Stimulated activated CD4-positive, alpha-beta T cell treated with anti-CD3 and anti-CD28 coated beads, Interleukin-4, amount 100 ng/mL, for 1 hour (primary cell): ENCODE measurements at regions not wholly inside any gene's neighbourhood (a gene's known extent, or its start where the extent isn't known, plus 50 kb on each side); places are given as distances from the start of the nearest gene placed in this dataset.

ENCODE experiments used
- DNase-seq: peaks from one replicate; pipeline ENCODE4 v3.0.0-alpha.2; 2020

GRCh38 chr4:89416960-89417359, 109.4 kb upstream of the GPRIN3 start:
- no peak for DNase-seq

DNA sequence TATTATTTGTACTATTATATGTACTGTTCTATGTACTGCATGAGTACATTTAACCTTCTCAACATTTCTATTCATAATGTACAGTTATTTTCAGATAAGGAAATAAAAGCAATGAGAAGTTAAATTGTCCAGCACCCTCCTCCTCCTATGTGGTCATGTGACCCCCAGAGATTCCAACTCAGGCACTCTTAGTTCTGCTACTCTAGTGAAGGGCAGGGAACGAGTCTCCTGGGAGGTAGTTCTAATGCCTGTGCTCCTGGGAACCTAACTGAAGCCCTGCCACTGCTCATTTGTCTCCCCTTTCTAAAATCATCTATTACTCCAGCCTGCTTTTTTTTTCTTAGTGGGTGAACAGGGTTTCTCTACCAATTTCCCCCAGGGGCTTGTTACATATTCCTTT, 105.9 kb upstream of the GPRIN3 start:
- no peak for DNase-seq

DNA sequence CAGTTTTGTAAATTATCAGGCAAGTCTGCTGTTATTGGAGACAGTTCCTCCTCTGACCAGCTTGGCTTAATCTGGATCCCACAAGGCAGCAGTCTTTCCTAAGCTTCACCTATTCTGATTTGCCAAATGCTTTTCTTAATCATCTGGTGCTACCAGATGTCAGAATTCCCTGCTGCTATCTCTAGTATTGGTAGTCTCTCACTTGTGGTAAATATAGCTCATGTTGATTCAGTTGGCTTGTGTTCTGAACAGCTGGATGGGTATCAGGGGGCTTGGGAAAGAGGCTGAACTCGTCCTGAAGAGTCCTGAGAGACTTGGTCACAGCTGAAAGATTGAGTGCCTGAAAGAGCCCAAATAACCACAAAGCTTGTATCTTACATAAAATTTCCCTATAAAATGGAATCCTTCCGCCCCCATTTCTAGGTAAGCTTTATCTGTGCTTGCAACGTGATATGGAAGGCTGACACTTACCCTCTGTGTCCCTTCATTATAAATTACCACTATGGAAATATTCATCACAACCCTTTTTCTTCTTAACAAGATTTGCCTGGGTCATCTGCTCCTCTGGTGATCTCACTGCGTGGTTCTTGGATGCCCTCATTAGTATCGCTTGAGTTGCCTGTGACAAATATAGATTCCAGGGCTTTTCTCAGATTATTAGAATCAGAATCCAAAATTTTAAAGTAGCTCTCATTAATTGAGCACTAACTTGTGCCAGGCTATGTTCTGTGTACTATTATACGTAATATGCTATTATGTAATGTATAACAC, 104.1 kb upstream of the GPRIN3 start:
- no peak for DNase-seq

- no peak for DNase-seq
These were observed 103.1 kb upstream of the GPRIN3 start for GRCh38 chr4:89410687-89411086.

GRCh38 chr4:89404530-89404929, 96.9 kb upstream of the GPRIN3 start:
- DNase-seq: no peak

DNA sequence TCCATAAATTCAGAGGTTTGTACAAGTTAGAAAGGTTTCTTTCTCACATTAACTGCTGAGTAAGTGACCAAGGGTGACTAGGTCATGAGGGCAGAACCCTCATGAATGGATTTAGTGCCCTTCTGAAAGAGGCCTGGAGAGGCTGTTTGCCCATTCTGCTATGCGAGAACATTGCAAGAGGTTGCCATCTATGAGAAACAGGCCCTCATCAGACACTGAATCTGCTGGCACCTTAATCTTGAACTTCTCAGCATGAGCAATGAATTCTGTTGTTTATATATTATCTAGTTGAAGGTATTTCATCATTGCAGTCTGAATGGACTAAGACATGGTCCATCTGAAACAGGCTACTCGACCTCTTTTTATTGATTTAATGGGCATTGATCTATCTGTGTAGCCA, 96.2 kb upstream of the GPRIN3 start:
- no peak for DNase-seq

- DNase-seq: no peak
These were observed 92.9 kb upstream of the GPRIN3 start for GRCh38 chr4:89400287-89401035.

DNA sequence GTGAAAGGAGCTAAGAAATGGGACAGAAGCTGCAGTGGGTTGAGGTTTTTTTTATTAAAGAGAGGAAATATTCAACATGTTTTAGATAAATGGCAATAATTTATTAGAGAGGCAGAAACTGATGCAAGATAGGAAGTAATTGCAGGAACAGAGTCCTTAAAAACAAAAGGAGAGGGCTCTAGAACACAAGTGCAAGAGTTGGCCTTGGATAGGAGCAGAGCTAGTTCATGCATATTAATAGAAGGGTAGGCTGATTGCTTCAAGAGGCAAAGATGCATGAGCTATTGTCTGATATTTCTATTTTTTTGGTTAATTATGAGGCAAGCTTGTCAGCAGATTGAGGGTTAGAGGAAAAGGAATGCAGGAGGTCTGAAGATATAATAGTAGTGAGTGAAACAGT, 91.0 kb upstream of the GPRIN3 start:
- no peak for DNase-seq

DNA sequence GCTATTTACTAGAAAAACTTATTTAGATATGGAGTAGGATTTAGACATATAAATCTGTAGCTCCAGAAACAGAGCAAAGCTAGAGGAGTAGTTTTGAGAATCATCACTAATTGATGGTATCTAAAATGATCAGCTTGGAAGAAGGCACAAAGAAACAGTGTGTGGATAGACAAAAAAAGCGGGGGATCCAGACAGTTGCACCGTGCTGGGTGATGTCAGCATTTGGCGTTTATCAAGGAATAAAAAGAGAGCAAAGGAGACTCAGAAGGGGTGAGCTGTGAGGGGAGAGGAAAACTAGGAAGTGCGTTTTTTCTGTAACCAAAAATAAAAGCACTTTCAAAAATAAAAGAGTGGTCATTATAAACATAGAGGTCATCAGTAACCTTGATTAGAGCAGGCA, 90.5 kb upstream of the GPRIN3 start:
- no peak for DNase-seq

DNA sequence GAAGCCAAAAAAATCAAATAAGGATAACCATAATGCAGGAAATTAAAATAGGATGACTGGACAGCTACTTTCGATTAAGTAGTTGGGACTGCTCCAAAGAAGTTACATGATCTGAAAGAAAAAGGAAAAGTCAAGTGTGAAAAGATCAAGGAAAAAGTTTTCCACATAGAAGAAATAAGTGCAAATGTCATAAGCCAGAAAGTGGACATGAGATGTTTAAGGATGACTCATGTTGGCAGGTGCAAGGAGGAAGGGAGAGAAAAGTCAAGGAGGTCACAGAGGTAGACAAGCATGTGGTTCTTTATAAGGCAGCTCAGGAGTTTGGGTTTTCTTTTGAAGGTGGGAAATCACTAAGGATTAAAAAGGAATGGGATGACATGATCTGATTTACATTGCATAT, 89.8 kb upstream of the GPRIN3 start:
- DNase-seq: no peak

GRCh38 chr4:89382439-89382838, 74.8 kb upstream of the GPRIN3 start:
- no peak for DNase-seq

GRCh38 chr4:89380980-89381379, 73.4 kb upstream of the GPRIN3 start:
- DNase-seq: no peak

- no peak for DNase-seq
These were observed 72.0 kb upstream of the GPRIN3 start for GRCh38 chr4:89379511-89380044.

GRCh38 chr4:89373394-89373793, 65.8 kb upstream of the GPRIN3 start:
- no peak for DNase-seq

DNA sequence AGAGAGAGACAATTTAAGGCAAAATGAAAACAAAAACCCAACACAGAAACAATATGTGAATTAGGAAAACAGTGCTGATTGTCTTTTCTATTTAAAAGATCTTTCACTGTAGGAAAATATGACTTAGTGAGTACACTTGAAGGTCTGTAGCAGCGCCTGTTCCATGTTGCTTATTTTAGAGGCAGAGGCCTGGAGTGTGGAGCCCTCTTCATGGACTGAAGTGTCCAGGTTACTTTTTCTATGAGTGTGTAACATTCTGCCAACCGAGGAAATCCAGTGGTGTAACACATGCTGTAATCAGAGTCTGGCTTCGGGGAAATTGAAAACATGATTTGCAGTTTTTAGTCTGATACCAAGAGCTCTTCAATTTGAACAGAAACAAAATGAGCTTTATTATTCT, 64.0 kb upstream of the GPRIN3 start:
- DNase-seq: no peak

- no peak for DNase-seq
These were observed 62.0 kb upstream of the GPRIN3 start for GRCh38 chr4:89369581-89369980.

DNA sequence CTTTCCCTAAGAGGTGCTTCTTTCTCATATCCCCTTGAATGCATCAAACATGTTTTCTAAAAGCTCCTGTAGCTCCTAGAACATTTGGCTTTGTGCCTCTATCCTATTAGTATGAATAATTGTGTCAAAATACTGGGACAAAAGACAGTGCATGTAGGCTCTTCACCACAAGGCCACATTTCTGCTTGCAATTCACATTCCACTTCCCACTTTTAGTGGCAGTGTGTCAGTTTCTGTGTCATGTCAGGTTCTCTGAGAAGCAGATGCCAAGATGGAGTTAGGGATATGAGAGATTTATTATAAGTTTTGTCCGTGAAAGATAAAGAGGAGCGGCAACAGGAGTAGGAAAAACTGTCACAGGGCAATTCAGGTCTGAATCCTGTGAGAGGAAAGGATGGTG, 61.3 kb upstream of the GPRIN3 start:
- DNase-seq: no peak

DNA sequence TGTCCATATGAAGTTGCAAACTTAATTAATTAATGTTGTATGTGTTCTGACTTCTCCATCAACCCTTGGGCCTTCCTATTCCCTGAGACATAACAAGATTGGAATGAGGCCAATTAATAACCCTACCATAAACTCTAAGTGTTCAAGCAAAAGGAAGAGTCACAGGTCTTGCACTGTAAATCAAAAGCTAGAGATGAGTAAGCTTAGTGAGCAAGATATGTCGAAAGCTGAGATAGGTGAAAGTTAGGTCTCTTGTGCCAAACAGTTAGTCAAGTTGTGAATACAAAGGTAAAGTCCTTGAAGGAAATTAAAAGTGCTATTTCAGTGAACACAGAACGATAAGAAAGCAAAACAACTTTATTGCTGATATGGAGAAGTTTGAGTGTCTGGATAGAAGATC, 58.2 kb upstream of the GPRIN3 start:
- no peak for DNase-seq

GRCh38 chr4:89365375-89365774, 57.8 kb upstream of the GPRIN3 start:
- no peak for DNase-seq

DNA sequence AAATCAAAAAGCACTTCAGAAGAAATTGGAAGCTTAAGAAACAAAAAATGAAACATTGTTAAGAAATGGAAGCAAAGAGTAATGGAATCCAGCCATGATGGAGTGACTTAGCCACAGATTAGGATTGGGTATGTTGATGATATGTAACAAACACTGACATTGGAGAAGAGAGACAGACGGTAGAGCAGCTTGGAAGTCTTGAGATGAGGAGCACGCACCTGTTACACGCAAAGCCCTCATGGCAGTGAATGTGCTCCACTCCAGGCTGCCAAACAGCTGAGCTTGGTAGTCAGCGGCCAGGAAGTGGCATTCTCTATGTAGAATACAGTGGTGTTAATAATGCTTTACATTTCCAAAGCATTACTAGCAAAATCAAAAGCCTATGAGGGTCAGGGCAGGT, 56.9 kb upstream of the GPRIN3 start:
- no peak for DNase-seq

- DNase-seq: no peak
These were observed 56.2 kb upstream of the GPRIN3 start for GRCh38 chr4:89363786-89364185.

DNA sequence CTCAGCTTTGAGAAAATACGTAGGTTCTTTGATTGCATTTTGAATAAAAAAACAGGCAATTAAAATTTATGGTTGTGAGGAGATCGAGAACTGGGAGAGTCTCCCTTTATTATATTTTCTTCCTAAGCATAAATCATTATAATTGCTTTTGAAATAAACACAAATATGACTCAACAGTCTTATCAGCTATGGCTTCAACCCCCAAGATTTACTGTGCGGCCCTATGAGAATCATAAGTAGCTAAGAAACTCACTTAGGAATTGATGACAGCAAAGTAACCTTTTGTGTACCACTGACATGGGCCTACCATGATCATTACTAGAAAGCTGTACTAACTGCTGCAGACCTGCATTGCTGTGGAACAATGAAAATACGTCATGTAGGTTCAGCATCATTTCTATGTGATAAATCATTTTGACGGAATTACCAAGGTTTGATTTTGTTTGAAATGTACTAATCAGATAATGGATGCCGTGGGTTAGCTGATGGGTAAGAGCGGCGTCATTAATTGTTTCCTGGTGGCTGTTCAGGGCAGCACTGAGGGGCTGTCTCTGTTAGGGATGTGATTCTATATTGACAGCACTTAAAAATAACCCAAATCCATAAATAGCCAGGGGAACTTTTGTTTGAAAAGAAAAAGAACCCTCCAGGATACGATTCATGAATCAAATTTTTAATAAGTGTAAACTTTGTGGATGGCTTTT, 51.5 kb upstream of the GPRIN3 start:
- no peak for DNase-seq

- no peak for DNase-seq
These were observed 50.2 kb upstream of the GPRIN3 start for GRCh38 chr4:89357787-89358186.
